Cerebellar cortex (tissue), 1 donor: ENCODE measurements at regions not wholly inside any gene's neighbourhood (a gene's known extent, or its start where the extent isn't known, plus 50 kb on each side); places are given as distances from the start of the nearest gene placed in this dataset.
A peak's percentile ranks its signal among the peaks of the same experiment; 100 is the strongest.

ENCODE experiments used
- DNase-seq: peaks from one replicate; pipeline ENCODE4 v3.0.0-alpha.2; 2015; ENCODE audit warnings: low spot score

DNA sequence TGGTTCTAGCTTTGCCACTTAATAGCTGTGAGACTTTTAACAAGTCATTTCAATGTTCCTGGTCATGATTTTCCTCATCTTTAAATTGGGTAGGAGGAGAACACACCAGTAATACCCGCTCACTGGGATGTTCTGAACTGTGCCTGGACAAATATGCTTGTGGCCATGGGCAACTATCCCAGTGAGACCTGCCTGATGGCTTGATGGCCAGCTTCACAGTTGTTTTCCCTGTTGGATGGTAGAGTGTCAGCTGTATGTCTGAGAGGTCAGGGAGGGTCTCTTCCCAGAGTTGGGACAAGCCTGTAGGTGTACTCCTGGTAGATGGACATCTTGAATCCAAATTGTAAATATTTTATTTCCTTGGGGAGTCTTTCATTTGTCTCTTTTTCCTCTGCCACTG is 92.5 kb upstream of the PFN2 start:
- DNase-seq: no peak

DNA sequence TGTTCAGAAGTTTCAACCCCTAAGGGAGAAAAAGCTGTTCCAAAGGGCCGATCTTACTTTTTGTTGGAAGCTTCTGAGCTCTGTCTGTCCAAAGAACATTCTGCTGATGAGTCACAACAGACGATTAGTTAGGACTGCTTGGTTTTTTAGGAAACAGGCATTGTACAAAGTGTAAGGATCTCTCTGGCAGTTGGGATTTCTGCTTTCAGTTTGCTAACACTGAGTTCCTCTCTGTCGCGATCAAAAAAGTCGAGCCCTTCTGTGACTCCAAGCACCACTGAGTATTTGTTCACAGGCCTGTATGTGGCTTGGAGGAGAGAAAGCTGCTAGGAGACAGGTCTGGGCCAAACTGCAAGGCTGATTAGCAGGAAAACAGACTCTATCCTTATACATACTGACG is 91.8 kb upstream of the PFN2 start:
- no peak for DNase-seq

DNA sequence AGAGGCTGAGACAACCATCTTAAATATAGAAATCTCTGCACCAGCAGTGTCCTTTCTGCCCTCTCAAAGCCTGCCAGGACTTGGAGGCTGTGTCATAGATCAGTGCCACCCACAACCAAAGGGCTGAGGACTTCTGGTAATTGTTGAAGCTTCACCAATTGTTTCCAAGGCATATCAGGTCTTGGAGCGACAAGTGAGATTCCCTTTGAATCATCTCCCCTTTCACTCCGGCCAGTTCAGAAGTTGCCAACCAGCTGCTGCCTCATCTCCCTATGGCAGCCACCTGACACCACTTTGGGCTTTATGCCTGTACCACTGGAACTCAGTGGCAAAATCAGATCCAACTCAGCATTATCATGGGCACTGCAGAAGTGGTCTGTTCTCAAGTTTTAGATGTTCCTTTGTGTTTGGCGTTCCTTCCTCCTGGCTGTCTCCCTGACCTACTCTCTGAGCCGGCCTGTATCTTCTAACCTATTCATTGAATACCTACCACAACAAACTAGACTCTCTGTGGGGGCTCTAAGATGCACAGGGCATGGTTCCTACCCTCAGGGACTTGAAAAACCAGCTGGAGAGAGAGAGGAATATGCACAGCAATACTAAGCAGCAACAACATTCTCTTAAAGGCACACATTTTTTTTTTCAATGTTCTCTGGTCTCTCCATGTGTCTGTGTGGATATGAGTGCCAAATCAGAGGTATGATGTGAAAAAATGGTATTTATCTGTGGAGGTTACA is 90.8 kb upstream of the PFN2 start:
- DNase-seq: no peak

DNA sequence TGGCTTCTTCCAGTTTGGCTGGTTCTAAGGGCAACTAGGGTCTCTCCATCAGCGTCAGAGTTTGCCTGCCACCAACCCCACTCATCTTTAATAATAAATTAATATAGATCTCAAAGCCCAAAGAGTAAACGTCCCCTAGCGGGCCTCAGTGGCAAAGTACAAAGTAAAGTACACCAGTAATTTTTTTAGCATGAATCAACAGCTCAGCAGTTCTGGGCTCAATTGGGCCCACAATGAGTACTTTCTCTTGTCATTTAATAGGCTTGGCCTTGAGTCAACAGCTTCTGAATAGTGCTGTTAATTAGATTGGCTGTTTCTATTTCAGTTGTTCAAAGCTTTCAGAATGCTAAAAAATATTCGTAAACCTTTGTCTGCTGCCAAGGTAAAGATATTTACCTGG is 89.0 kb upstream of the PFN2 start:
- DNase-seq: no peak

DNA sequence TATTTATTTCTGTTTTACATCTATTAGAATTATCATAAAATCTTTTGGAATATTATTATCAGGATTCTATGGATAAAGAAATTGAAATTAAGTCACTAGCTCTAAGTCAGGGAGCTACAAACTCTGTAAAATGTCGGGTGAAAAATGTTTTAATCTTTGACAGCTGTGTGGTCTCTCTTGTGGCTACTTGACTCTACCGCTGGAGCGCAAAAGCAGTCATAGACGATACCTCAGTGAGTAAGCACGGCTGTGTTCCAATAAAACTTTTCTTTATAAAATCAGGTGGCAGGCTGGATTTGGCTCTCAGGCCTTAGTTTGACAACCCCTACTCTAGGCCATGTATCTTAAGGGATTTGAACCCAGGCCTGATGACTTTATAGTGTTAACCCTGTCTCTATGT is 88.5 kb upstream of the PFN2 start:
- DNase-seq: no peak

DNA sequence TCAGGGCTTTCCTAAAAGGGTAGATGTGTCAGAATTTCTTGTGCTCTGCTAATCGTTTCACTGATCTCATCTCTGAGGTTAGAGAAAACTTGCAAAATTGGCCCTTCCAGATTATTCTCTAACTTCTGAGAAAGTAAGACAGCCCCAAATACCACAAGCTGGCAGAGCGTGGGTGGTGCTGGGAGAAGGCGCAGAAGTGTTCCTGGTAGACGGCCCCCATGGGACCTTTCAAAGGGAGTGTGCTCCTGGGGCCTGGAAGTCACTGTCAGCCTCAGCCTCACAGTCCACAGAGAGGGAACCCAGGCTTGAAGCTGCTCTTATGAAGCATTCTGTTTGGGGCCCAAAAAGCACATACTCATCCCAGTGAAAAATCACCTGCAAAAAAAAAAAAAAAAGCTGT is 86.5 kb upstream of the PFN2 start:
- no peak for DNase-seq

DNA sequence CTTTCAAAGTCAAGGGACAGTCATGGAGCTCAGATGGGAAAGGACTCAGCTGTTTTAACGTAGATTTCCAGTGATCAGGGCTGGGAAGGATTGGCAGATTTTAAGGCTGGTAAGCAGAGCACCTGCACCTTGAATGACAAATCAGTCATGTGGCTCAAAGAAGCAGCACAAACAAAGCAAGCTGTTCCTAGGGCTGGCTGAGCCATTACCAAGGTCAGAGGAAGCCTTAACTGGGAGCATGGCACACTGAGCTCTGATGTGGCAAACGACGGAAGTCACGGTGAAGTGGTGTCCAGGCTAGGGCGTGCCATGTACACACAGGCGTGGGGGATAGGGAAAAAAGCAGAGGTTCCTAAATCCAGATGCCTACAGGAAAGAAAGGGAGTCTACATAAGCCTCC is 84.6 kb upstream of the PFN2 start:
- DNase-seq: no peak

DNA sequence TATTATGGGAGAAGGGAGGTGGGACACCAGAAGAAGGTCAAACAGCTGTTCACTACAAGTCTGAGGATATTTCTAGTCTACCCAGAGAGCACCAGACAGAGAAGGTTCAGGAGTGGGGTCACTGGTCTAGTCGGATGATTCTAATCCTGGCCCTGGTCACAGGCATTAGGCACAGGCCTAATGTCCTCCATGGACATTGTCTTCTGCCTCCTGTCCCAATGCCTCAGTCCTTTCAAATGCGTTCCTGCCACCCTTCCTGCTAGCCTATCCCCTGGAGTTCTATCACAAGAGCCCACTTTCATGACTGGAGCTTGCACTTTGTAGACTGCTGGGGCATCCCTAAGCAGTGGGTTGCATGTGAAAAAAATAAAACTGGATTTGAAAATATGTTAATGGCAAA is 83.9 kb upstream of the PFN2 start:
- DNase-seq: no peak

DNA sequence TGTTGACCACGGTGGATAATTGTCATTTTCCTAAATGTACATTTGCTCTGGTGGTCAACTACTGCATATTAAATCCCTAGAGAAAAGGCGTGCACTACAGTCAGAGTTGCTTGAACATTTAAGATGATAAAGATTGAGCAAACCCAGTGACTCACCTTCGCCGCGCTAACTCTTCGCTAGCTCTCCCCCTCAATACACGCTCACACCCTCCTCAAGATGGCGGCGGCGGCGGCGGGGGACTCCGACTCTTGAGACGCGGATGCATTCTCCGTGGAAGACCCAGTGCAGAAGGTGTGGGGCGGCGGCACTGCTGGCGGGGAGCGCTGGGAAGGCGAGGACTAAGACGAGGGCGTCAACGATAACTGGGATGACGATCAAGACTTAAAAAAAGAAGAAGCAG is 79.8 kb upstream of the PFN2 start:
- DNase-seq: no peak

DNA sequence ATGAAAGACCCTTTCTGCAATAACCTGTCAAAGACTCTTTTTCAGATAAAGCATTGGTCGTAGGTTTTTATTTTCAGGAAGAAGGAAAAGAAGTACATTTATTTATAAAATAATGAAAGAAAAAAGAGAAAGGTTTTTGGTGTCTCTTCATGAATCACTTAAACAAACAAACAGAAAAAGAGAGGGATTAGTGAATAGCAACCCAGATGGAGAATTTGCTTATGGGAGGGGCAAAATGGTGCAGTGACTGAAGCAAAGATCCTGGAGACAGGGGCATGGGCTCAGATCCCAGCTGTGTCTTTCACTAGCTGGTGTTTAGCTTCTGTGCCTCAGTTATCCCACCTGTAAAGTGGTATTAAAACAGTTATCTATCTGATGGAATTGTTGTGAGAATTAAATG is 78.6 kb upstream of the PFN2 start:
- no peak for DNase-seq

DNA sequence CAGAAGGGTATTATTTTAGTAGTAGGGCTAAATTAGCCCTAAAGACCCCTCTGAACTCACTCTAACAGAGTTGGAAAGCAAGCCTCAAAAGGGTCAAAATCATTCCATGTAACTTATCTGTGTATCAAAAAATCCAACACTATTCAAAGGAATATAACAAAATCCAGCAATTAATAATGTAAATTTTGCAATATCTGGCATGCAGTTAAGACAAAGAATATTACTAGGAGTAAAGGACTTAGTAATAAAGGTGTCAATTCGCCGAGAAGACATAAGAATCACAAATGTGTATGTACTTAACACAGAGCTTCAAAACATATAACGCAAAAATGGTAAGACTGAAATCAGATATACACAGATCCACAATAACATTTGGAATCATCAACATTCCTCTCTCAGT is 71.2 kb upstream of the PFN2 start:
- DNase-seq: no peak

DNA sequence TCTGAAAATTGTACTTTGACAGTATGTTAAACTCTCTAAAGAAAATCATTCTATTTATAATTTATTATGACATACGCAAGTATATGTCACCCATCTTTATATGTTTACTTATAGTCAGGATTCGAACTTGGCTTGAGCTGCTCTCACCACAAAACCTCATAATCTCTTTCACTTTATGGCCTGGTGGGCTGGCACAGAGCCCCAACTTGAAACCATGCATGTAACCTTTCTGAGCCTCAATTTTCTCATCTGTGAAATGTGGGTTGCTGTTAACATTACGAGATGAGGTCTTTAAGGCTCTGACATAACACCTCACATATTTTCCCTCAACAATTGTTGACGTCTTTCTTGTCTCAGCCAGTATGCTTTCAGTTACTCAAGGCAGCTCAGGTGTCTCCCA is 69.4 kb upstream of the PFN2 start:
- DNase-seq: no peak

DNA sequence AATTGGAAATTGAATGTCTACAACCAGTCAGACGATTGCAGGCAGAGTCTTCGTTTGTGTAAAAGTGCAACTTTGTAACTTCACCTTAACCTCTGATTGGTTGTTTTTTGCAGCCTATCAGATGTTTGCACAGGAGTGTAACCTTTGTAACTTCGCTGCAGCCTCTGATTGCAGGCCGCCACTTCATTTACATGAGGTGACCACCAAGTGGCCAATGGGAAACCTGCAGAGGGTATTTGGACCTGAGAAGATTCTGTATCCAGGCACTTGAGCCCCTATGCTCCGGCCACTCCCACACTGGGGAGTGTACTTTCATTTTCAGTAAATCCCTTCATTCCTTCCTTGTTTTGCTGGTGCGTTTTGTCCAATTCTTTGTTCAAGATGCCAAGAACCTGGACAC is 68.1 kb upstream of the PFN2 start:
- DNase-seq: no peak

DNA sequence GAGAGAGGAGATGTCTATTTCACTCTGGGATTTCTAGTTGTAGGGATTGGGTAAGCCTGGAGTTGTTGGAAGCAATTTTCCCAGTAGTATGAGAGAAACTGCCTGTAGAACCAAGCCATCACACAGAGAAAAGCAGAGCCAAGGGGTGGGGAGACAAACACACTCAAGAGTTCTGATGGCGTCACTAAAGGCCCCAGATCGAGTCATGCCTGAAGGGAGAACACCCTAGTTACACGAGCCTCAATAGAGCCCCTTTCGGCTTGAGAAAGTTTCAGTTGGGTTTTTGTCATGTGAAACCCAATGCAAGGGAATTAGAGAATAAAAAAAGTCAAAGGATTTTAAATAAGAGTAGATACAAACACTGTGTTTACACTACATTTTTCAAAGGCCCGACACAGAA is 66.1 kb upstream of the PFN2 start:
- no peak for DNase-seq

DNA sequence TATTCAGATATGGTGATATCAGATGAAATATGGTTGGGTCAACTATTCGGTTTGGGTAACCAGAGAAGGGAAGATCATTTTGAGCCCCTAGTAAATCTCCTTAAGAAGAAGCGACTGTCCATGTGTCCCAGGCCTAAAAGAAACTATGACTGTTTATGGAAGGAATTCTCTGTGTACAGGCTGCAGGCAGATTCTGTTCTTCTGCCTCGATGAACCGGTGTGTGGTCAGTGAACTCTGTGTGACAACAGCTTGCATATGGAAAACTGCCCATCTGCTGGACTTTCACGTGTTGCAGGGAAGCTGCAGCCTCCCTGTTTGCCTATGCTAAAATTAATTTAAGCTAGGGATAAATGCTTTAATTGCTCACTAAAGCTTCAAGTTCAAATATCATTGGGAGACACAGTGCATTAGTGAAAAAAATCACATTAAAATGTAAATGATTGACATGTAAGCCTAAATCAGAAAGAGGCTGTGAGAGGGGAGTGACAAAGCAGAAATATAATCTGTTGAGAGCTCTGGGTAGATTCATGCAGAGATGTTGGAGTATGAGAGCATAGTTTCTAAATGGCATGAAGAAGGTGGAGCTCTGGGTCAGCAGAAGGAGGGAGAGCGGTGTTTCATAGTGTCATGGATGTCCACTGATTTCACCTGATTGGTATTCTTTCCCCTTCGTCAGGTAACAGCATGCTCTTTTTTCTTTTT is 65.4 kb upstream of the PFN2 start:
- DNase-seq: peak; percentile 23

DNA sequence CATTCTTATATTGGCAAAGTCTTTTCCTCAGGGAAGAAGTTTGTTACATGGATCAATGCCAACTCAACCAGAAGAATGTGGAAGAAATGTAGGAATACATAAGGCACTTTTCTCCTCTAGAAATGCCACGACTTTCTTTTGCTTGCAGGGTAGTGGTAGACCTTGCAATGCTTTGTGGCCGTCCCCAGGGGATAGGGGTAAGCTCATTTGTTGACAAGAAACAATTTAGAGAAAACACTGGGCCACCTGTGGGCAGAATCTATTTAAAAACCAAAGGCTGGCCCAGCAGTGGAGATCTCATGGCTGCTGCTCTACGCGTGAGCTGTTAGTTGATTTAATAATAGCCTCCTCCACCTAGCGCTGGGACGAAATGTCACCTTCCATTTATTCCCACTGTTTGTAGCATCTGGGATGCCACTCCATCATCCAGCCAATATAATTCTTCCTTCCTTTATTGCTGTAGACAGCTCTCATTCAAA is 64.6 kb upstream of the PFN2 start:
- DNase-seq: peak; percentile 8

DNA sequence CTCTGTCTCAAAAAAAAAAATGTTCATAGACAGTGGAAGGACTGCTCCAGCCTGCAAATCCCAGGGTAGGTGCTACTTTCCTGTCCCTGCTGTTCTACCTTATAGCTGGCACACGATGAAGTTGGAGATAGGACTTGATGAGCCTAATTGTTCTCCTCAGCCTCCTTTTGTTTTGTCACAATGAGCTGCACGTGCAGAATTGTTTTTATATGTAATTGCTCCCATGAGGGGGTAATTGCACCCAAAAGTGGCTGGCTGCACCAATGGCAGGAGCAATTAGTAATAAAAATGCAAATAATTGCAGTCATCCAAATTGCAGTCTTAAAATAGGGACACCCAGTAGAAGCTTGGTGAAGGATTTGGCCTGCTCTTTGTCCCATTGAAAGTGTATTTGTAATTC is 63.0 kb upstream of the PFN2 start:
- no peak for DNase-seq

DNA sequence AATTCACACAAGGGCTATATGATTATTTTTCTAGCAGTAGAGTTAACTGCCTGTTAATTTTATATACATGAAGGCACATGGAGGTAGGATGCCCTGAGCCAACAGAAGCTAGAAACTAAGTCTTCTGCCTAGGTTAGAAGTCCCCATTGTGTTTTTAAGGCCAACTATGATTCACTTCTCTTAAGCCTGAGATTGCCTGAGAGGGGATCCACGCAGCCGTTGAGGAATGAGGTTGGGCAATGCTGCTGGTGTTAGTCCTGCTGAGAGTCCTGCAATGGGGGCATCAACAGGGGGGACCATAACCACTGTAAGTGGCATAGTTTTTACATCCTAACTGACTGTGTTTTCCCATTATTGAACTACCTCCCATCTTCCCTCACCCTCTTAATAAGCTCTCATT is 60.1 kb upstream of the PFN2 start:
- DNase-seq: no peak

DNA sequence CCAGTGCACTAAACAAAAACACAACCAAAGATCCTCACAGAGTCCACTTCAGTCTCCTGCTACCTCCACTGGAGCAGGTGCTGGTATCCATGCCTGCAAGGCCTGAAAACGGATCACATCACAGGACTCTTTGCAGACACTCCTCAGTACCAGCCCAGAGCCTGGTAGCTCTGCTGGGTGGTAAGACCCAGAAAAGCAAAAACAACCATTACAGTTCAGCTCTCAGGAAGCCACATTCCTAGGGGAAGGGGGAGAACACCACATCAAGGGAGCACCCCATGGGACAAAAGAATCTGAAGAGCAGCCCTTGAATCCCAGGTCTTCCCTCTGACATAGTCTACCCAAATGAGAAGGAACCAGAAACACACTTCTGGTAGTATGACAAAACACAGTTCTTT is 52.5 kb upstream of the PFN2 start:
- DNase-seq: no peak

DNA sequence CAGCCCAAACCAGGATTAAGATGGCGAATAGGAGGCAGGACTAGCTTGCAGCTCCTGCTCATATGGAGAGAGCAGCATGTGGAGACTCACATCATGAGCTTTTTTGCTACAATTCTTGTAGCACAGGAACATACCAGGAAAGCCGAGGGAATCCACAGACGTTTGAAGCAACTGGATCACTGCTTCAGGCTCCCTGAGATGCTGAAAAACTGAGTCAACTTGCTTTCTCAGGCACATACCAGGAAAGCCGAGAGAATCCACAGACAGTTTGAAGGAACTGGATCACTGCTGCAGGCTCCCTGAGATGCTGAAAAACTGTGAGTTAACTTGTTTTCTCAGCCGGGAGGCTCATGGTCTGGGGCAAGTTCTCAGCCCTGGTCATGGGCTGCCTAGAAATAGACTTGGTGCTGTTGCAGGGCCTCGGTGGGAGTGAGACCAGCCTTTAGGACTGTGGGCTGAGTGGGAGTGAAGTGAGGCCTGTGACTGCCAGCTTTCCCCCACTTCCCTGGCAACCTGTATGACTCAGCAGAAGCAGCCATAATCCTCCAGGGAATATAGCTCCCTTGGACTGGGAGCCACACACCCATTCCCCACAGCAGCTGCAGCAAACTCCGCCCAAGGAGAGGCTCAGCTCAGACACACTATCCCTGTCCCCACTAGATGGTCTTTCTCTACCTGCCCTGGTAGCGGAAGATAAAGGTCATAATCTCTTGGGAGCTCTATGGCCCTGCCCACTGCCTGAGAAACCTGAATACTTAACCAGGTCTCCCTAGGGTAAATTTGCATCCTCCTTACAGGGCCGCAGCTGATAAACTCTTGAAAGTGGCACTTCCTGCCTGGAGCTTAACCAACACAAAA is 51.9 kb upstream of the PFN2 start:
- no peak for DNase-seq

DNA sequence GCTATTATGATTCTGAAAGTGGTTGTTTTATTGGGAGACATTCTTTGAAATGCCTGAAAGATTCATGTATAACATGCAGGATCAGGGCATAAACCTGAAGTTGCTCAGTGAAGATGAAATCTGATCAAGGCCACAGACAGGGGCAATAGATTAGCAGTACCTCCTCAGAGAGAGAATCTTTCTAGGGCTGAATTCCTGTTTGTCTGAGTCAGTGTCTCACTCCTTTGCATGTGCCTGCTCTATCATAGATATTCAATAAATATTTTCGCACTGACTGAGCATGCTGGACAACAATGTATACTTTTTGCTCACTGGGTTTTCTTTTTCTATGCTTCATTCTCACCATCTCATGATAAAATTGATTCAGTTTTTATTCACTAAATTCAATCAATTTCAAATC is 49.8 kb upstream of the PFN2 start:
- DNase-seq: no peak
